Fibroblast of lung (primary cell): ENCODE measurements at regions not wholly inside any gene's neighbourhood (a gene's known extent, or its start where the extent isn't known, plus 50 kb on each side); places are given as distances from the start of the nearest gene placed in this dataset.
A peak's percentile ranks its signal among the peaks of the same experiment; 100 is the strongest.

Experiments
- DNase-seq, 2 donors: peaks; one replicate each; pipeline versions ENCODE4 v3.0.0 to v3.0.0-alpha.2; 2010; ENCODE audit warnings: low read depth in 2 of 2
- H2AFZ ChIP-seq: 2 replicates; pipeline ENCODE4 v1.5.1; 2012; ENCODE audit warnings: low read length, control low read depth, inconsistent platforms
- H3K27ac ChIP-seq: 2 replicates; pipeline ENCODE4 v1.5.1; 2011; ENCODE audit warnings: low read length, control low read depth; ENCODE audit not compliant: insufficient read depth
- H3K27me3 ChIP-seq: 2 replicates; pipeline ENCODE4 v1.5.1; 2011; ENCODE audit warnings: mild to moderate bottlenecking, low read length; ENCODE audit not compliant: control insufficient read depth, insufficient read depth
- H3K36me3 ChIP-seq: 2 replicates; pipeline ENCODE4 v1.5.1; 2011; ENCODE audit warnings: low read length; ENCODE audit not compliant: control insufficient read depth, insufficient read depth
- H3K4me1 ChIP-seq: 2 replicates; pipeline ENCODE4 v1.5.1; 2011; ENCODE audit warnings: low read length; ENCODE audit not compliant: control insufficient read depth, insufficient read depth; ENCODE audit errors: extremely low read depth
- H3K4me2 ChIP-seq: 2 replicates; pipeline ENCODE4 v1.5.1; 2011; ENCODE audit warnings: low read length, control low read depth; ENCODE audit not compliant: insufficient read depth; ENCODE audit errors: extremely low read depth
- H3K4me3 ChIP-seq, 4 experiments: fragments of 200-600 bp in 1 of 4; sonication (generic) in 1 of 4; replicated peaks in 1 of 4; 2 replicates each; pipeline ENCODE4 v1.5.1; 2011 to 2016; ENCODE audit warnings: low read length in 4 of 4, low read depth in 3 of 4, mild to moderate bottlenecking in 3 of 4, control low read depth in 2 of 4, inconsistent platforms in 1 of 4, mixed read lengths in 1 of 4; ENCODE audit not compliant: insufficient read depth in 1 of 4; ENCODE audit errors: control extremely low read depth in 1 of 4
- H3K79me2 ChIP-seq: 2 replicates; pipeline ENCODE4 v1.5.1; 2012; ENCODE audit warnings: mild to moderate bottlenecking, low read length, inconsistent platforms; ENCODE audit not compliant: control insufficient read depth, insufficient read depth
- H3K9ac ChIP-seq: 2 replicates; pipeline ENCODE4 v1.5.1; 2011; ENCODE audit warnings: mild to moderate bottlenecking, low read length, control low read depth; ENCODE audit not compliant: insufficient read depth
- H3K9me3 ChIP-seq: 2 replicates; pipeline ENCODE4 v1.5.1; 2012; ENCODE audit warnings: low read depth, low read length; ENCODE audit not compliant: control insufficient read depth, insufficient read depth
- H4K20me1 ChIP-seq: 2 replicates; pipeline ENCODE4 v1.5.1; 2011; ENCODE audit warnings: low read length; ENCODE audit not compliant: control insufficient read depth, insufficient read depth; ENCODE audit errors: extremely low read depth
- CTCF ChIP-seq, 2 donors: IDR thresholded peaks in 1 of 2; conservative IDR thresholded peaks in 1 of 2; 1 replicate in 1 of 2; 2 replicates in 1 of 2; pipeline ENCODE4 v1.5.1; 2011 to 2012; ENCODE audit warnings: low read length in 2 of 2, control low read depth in 1 of 2, inconsistent platforms in 1 of 2, low read depth in 1 of 2, mild to moderate bottlenecking in 1 of 2
- EZH2 ChIP-seq: IDR thresholded peaks from 2 replicates; pipeline ENCODE4 v1.5.1; 2012; ENCODE audit warnings: low read length, control low read depth, mild to moderate bottlenecking; ENCODE audit errors: missing control alignments

GRCh38 chr7:22920672-22921071 lies 93.3 kb downstream of the HYCC1 start:
- no peaks in the 10 kb centered on the region for H3K9me3 ChIP-seq
- DNase-seq, result peak in 1 of 2 donors; percentile 24

DNA sequence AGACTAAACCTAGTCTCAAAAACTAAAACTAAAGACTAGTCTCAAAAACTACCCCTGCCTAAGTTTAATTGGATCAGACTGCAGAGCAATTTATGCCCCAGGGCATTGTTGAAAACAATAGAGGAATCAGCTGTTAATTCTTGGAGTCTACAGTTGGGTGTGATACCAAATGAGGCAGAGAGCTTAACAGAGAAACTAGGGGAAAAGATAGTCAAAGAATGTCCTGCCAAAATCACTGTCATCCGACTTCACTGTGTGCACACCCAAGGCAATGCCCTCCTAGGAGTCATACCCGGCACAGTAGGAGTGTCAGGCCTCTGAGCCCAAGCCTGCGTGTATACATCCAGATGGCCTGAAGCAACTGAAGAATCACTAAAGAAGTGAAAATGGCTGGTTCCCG lies 90.5 kb upstream of the TOMM7 start:
- DNase-seq, result no peak
- no peaks in the 10 kb centered on the region for H3K79me2 ChIP-seq
- H2AFZ ChIP-seq, result no peak overlapping the region
- TF ChIP-seq EZH2 (no peak), CTCF (conservative IDR thresholded peaks at IDR 0.05 in 1 of 2, IDR thresholded peaks at IDR 0.05 in 1 of 2; ENCODE audit: low read depth in 1 of 2, low read length in 2 of 2) (no peak)
- H3K27me3 ChIP-seq, result no peaks in the 10 kb centered on the region
- H3K9ac ChIP-seq, result no peak overlapping the region
- no peak overlapping the region for H3K4me2 ChIP-seq
- no peak overlapping the region for H3K4me3 ChIP-seq
- no peaks in the 10 kb centered on the region for H4K20me1 ChIP-seq
- H3K9me3 ChIP-seq, result no peaks in the 10 kb centered on the region
- no peak overlapping the region for H3K27ac ChIP-seq
- no peaks in the 10 kb centered on the region for H3K36me3 ChIP-seq
- H3K4me1 ChIP-seq, result no peaks in the 10 kb centered on the region

More at GRCh38 chr7:22920672-22921071, 93.3 kb downstream of the HYCC1 start:
- Histone ChIP-seq H3K79me2 (no peaks in the 10 kb centered on the region), H4K20me1 (no peaks in the 10 kb centered on the region), H3K4me2 (no peak overlapping the region), H2AFZ (no peak overlapping the region), H3K4me1 (no peaks in the 10 kb centered on the region), H3K27ac (no peak overlapping the region), H3K27me3 (no peaks in the 10 kb centered on the region), H3K9ac (no peak overlapping the region), H3K36me3 (no peaks in the 10 kb centered on the region), H3K4me3 (no peak overlapping the region)
- TF ChIP-seq EZH2, result no peak
- no peak for TF ChIP-seq CTCF (conservative IDR thresholded peaks at IDR 0.05 in 1 of 2, IDR thresholded peaks at IDR 0.05 in 1 of 2; ENCODE audit: low read depth in 1 of 2, low read length in 2 of 2)

GRCh38 chr7:22911889-22912288 lies 89.2 kb upstream of the TOMM7 start:
- H3K9me3 ChIP-seq, result no peaks in the 10 kb centered on the region
- H2AFZ ChIP-seq, result no peak overlapping the region
- H3K27ac ChIP-seq, result no peak overlapping the region
- no peaks in the 10 kb centered on the region for H3K4me1 ChIP-seq
- no peaks in the 10 kb centered on the region for H3K79me2 ChIP-seq
- H3K4me2 ChIP-seq, result no peak overlapping the region
- H3K27me3 ChIP-seq, result no peaks in the 10 kb centered on the region
- H3K36me3 ChIP-seq, result no peaks in the 10 kb centered on the region
- peak in 1 of 2 donors; percentile 55 for DNase-seq
- no peak overlapping the region for H3K9ac ChIP-seq
- TF ChIP-seq EZH2, result no peak
- TF ChIP-seq CTCF (conservative IDR thresholded peaks at IDR 0.05 in 1 of 2, IDR thresholded peaks at IDR 0.05 in 1 of 2; ENCODE audit: low read depth in 1 of 2, low read length in 2 of 2), result no peak
- H4K20me1 ChIP-seq, result no peaks in the 10 kb centered on the region
- no peak overlapping the region for H3K4me3 ChIP-seq
